ENCODE measurements at regions not wholly inside any gene's neighbourhood (a gene's known extent, or its start where the extent isn't known, plus 50 kb on each side); places are given as distances from the start of the nearest gene placed in this dataset.
"Not testable (repeated sequence)": the region's sequence is repeated elsewhere in the genome, so short reads cannot be mapped to it uniquely, and the experiment has no call there.

DNA sequence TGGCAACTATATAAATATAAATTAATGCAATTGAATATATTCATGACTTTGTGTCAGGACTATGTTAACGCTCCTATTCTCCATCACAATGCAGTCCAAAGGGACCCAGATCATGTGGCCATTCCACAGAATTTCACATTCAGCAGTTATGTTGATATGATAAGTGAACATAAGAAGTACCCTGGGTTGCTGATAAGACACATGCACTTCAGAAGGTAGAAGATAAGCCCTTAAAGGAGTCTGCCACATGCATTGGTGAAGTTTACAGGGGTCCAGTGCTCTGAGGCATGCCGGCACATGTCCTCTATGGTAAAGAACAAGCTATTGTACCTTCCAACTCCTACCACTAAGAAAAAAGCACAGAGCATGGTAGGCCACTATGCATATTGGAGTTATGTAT lies 76.4 kb downstream of the PHAX start:
- no peak for DNase-seq

- DNase-seq, result peak; percentile 87
Observed at GRCh38 chr5:126680191-126680817, 79.6 kb downstream of the PHAX start.

GRCh38 chr5:126681314-126681713 lies 80.6 kb downstream of the PHAX start:
- DNase-seq, result not testable (repeated sequence)

DNA sequence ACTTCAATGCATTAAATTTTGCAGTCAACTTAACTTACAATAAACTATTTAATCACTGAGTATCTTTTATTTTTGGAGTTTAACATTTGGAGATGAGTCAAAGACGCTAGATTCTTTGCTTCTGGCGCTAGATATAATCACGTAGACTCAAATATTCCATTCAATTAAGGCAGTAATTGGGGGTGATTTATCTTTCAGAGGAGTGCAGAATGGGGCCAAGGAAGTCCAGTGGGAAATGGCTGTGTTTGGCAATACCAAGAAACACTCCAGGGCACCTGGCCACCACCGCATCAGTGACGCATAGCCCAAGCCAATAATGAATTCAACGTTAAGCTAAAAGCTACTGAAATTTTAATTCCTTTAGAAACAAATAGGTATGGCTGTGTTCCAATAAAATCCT lies 81.2 kb downstream of the PHAX start:
- DNase-seq, result no peak

- no peak for DNase-seq
Observed at GRCh38 chr5:126682856-126683255, 82.1 kb downstream of the PHAX start.

DNA sequence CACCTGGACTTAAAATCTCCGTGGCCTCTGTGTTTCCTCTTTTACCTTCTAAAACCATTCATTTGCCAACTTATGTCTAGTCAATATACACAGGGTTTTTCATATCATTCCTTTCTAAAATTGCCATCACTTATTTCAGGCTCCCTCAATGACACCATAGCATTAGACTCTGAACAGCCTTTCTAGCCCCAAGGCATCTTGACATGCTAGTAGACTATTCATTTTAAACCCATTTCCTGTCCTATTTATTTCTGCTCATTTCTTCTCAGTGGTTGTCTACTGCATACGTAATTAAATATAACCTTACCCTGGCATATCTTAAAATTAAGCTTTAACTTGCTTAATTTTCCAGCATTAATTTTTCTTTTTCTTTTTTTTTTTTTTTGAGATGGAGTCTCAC lies 83.2 kb downstream of the PHAX start:
- DNase-seq, result no peak

GRCh38 chr5:126684656-126685442 lies 84.1 kb downstream of the PHAX start:
- not testable (repeated sequence) for DNase-seq

DNA sequence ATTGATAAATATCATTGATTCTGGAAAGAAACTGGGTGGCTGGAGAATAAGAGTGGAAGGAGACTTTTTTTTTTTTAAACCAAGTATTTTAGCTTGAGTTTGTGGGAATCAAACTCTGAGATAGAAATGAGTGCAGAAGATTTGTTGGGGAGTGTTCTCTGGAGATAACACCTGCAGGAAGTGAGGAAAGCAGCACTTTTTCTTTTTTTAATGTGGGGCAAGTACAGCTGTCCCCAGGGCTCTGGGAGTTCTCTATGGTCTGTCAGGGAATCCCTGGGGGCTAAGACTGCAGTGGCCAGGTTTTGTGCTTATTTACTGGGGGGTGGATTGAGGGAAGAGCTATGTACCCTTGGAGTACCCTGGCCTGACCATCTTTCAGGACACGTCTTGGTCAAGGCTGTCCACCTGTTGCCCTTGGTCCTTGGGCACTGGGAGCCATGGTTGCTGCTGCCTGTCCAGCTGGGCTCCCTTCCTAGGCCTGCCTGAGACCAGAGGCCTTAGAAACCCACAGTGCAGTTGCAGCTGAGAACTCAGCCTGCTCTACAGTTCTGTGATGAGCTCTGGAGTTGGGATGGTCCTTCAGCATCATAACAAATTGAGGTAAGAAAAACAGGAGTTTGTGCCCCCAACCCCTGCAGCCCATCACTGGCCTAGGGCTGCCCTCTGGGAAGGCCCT lies 85.8 kb downstream of the PHAX start:
- DNase-seq, result no peak

DNA sequence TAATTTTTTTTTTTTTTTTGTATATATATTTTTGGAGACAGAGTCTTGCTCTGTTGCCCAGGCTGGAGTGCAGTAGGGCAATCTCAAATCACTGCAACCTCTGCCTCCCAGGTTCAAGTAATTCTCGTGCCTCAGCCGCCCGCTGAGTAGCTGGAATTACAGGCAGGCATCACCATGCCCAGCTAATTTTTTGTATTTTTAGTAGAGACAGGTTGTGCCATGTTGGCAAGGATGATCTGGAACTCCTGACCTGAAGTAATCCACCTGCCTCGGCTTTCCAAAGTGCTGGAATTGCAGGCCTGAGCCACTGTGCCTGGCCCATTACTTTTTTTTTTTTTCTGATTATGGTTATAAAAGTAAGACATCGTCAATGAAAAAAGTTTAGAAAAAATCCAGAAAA lies 84.0 kb upstream of the LMNB1 start:
- no peak for DNase-seq

- DNase-seq, result no peak
Observed at GRCh38 chr5:126693806-126694205, 83.1 kb upstream of the LMNB1 start.

GRCh38 chr5:126694403-126694802 lies 82.5 kb upstream of the LMNB1 start:
- DNase-seq, result peak; percentile 26

GRCh38 chr5:126695091-126695490 lies 81.8 kb upstream of the LMNB1 start:
- no peak for DNase-seq

GRCh38 chr5:126707080-126707479 lies 69.9 kb upstream of the LMNB1 start:
- DNase-seq, result no peak

DNA sequence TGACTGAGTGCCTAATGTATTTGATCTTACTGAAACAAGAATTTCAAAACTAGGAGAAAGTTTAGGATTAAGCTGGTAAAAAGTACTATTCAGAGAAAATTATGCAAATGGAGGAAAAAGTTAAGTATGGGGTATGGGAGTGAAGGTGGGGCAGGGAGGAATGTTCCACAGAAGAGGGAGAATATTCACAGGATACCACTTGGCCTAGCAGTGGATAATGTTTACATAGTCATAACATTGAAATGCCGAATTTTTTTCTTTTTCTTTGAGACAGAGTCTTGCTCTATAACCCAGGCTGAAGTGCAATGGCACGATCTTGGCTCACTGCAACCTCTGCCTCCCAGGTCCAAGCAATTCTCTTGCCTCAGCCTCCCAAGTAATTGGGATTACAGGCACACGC lies 61.2 kb upstream of the LMNB1 start:
- DNase-seq, result no peak

DNA sequence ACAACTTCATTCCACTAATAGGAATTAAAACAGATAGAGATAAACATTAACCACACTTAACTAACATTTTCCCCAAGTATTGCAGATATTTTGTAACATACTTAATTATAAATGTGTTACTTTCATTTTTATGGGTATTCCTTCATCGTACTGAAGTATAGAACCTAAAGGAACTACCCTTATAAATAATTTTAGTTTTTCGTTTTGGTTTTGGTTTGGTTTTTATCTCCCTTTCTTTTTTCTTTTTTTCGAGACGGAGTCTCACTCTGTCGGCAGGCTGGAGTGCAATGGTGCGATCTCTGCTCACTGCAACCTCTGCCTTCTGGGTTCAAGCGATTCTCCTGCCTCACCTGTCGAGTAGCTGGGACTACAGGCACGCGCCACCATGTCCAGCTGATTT lies 60.1 kb upstream of the LMNB1 start:
- no peak for DNase-seq

DNA sequence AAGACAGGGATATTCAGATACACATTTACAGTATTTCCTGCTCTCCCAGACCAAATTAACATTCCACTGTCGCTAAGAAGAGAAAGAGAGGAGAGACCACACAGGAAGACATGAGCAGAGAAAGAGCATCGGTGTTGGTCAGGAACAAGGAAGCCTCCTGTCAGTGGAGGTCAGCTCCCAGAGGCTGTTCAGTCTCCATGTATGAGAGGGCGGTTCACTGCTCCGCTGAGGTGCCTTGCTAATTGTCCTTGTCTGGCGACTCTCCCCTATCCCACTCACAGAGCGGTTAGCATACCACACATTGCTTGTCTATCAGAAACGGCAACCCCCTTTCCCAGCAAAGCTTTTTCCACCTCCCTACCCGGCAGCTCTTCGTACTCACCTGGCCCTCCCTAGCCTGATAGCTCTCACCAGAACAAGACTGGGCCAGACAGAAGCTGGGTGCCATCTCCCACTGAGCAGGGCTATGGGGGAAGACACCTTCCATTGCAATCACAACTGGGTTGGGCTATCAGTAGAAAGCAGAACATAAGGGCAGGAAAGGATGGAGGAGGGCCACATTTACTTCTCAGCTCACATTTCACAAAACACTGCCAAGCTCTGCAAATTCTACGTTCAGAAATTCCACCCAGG lies 58.6 kb upstream of the LMNB1 start:
- DNase-seq, result peak; percentile 24

GRCh38 chr5:126720369-126720768 lies 56.6 kb upstream of the LMNB1 start:
- DNase-seq, result no peak

DNA sequence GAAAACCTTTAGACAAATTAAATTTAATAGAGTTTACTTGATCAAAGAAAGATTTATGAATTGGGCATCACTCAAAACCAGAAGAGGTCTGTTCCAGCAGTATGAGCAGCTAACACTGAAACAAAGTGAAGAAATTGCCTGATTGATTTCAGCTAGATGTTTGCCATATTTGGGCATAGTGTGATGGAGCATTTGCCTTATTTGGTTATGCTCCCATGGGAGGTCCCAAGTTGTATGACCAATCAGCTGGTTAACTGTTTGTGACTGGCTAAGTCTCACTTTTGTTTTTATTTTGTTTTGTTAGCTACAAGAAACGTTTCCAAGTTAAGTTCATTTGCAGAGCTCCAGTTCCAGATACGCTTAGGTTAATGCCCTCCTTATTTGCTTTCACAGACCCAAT lies 53.3 kb upstream of the LMNB1 start:
- DNase-seq, result peak; percentile 18

Measured in fibroblast of skin of scalp (primary cell).